Natural killer cell (primary cell): ENCODE measurements at regions not wholly inside any gene's neighbourhood (a gene's known extent, or its start where the extent isn't known, plus 50 kb on each side); places are given as distances from the start of the nearest gene placed in this dataset.

Experiments used
- ATAC-seq, 3 donors: fragments of 150-1000 bp in 2 of 3; fragments of 200-7000 bp in 1 of 3; cut with Tn5 transposase; 1 replicate in 1 of 3; 2 replicates in 2 of 3; pipeline ENCODE4 v1.10.0; 2021; ENCODE audit warnings: mild to moderate bottlenecking in 2 of 3, moderate library complexity in 2 of 3
- DNase-seq, 2 donors: peaks; one replicate each; pipeline versions ENCODE4 v3.0.0 to v3.0.0-alpha.2; 2013 to 2021; ENCODE audit warnings: mixed read lengths in 1 of 2
- H3K27ac ChIP-seq: one replicate; pipeline ENCODE4 v1.5.1; 2013; ENCODE audit warnings: mild to moderate bottlenecking, low read length
- H3K27me3 ChIP-seq: one replicate; pipeline ENCODE4 v1.6.1; 2013; ENCODE audit warnings: low read length; ENCODE audit not compliant: control insufficient read depth, insufficient read depth
- H3K36me3 ChIP-seq: one replicate; pipeline ENCODE4 v1.6.1; 2013; ENCODE audit warnings: low read length; ENCODE audit not compliant: control insufficient read depth, insufficient read depth
- H3K4me1 ChIP-seq: one replicate; pipeline ENCODE4 v1.6.1; 2013; ENCODE audit warnings: low read length; ENCODE audit not compliant: control insufficient read depth, insufficient read depth
- H3K4me3 ChIP-seq: one replicate; pipeline ENCODE4 v1.5.1; 2013; ENCODE audit warnings: low read length
- H3K9me3 ChIP-seq: one replicate; pipeline ENCODE4 v1.6.1; 2013; ENCODE audit warnings: low read length; ENCODE audit not compliant: control insufficient read depth, insufficient read depth
- H3K27ac Mint-ChIP-seq, 2 donors: one replicate each; pipeline ENCODE4 v1.8.0; 2022; ENCODE audit warnings: mild to moderate bottlenecking in 2 of 2, mixed read lengths in 2 of 2, moderate library complexity in 1 of 2
- H3K27me3 Mint-ChIP-seq, 2 donors: one replicate each; pipeline ENCODE4 v1.8.0; 2022; ENCODE audit warnings: low read depth in 2 of 2, mixed read lengths in 2 of 2
- H3K36me3 Mint-ChIP-seq: one replicate; pipeline ENCODE4 v1.8.0; 2022; ENCODE audit warnings: mixed read lengths
- H3K4me1 Mint-ChIP-seq, 2 donors: one replicate each; pipeline ENCODE4 v1.8.0; 2022; ENCODE audit warnings: mixed read lengths in 2 of 2
- H3K4me3 Mint-ChIP-seq: one replicate; pipeline ENCODE4 v1.8.0; 2022; ENCODE audit warnings: mild to moderate bottlenecking, moderate library complexity, mixed read lengths
- H3K9me3 Mint-ChIP-seq, 2 donors: one replicate each; pipeline ENCODE4 v1.8.0; 2022; ENCODE audit warnings: mixed read lengths in 2 of 2
- CTCF ChIP-seq: fragments of 200-600 bp; IDR thresholded peaks from one replicate; pipeline ENCODE4 v1.8.0; 2022; ENCODE audit warnings: antibody characterized with exemption
- WGBS: methylation state at CpG from one replicate; pipeline ENCODE4 v1.1.7; 2013; ENCODE audit warnings: missing lambda C conversion rate; ENCODE audit not compliant: insufficient coverage; 5-methylcytosine and 5-hydroxymethylcytosine counted together
- intact Hi-C: fragments of 100-400 bp; cut with micrococcal nuclease; formaldehyde crosslinking; loops from one replicate; pipeline ENCODE4 v1.14.2; 2022

GRCh38 chr16:54554581-54554980 lies 268.0 kb upstream of the IRX3 start:
- no peak for ATAC-seq
- no peaks in the 10 kb centered on the region for H3K4me1 Mint-ChIP-seq
- no peak for DNase-seq
- Histone ChIP-seq H3K4me1 (no peaks in the 10 kb centered on the region), H3K27me3 (no peaks in the 10 kb centered on the region), H3K36me3 (no peaks in the 10 kb centered on the region), H3K4me3 (no peak overlapping the region), H3K9me3 (no peaks in the 10 kb centered on the region), H3K27ac (no peak overlapping the region)
- WGBS = 71% methylated on average over 2 of the region's 3 CpGs
- H3K27ac Mint-ChIP-seq = no peak overlapping the region
- H3K4me3 Mint-ChIP-seq = no peak overlapping the region
- TF ChIP-seq CTCF = no peak
- peaks cover 3 to 6% of the 10 kb centered on the region in 2 donors for H3K27me3 Mint-ChIP-seq
- intact Hi-C loops = no loop called here
- H3K9me3 Mint-ChIP-seq = peaks cover 0 to 2% of the 10 kb centered on the region in 2 donors
- H3K36me3 Mint-ChIP-seq = no peaks in the 10 kb centered on the region

DNA sequence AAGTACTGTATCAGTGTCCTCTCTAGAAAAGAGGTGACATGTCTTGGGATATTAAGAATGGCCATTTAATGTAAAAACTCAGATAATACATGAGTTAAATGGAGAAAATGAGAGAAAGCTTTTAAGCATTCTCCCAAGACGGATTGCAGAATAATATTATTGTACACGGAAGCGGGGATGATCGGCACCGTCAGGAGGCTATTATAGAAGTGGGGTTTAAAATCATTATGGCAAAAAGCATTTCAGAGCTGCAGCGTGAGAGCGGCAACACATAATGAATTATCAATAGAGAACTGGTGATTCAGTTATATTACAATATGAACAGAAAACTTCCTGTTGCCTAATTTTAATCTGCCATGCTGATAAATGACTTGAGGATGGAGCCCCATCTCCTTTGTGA lies 261.7 kb upstream of the IRX3 start:
- H3K4me3 ChIP-seq = no peak overlapping the region
- intact Hi-C loops = no loop called here
- ATAC-seq (no peak), DNase-seq (no peak)
- no peaks in the 10 kb centered on the region for H3K9me3 Mint-ChIP-seq
- no peaks in the 10 kb centered on the region for H3K36me3 ChIP-seq
- no peaks in the 10 kb centered on the region for H3K27me3 ChIP-seq
- H3K4me3 Mint-ChIP-seq = no peak overlapping the region
- peaks cover 0 to 5% of the 10 kb centered on the region in 2 donors for H3K27me3 Mint-ChIP-seq
- TF ChIP-seq CTCF = no peak
- H3K36me3 Mint-ChIP-seq = no peaks in the 10 kb centered on the region
- H3K27ac ChIP-seq = no peak overlapping the region
- no peaks in the 10 kb centered on the region for H3K4me1 Mint-ChIP-seq
- no peaks in the 10 kb centered on the region for H3K9me3 ChIP-seq
- no peaks in the 10 kb centered on the region for H3K4me1 ChIP-seq
- no peak overlapping the region for H3K27ac Mint-ChIP-seq
- WGBS = 95% methylated on average over 5 of the region's 7 CpGs

DNA sequence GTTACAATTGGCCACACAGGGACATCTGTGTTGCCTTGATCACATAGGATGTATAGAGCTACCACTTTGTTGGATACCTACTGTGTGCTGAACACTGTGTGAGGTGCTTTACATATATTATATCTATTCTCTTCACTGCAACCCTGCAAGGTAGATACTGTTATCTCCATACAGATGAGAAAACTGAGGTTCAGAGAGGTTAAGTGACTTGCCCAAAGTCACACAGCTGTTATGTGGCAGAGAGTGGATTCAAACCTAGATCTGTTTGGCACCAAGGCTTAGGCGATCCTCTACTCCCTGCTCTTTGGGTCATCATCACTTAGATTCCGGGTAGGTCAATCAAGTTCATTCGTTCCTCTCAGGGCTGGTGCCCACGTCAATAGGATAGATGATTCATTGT lies 260.5 kb upstream of the IRX3 start:
- ATAC-seq (no peak), DNase-seq (no peak)
- H3K27ac Mint-ChIP-seq = no peak overlapping the region
- H3K27ac ChIP-seq = no peak overlapping the region
- TF ChIP-seq CTCF = no peak
- H3K36me3 ChIP-seq = no peaks in the 10 kb centered on the region
- H3K9me3 Mint-ChIP-seq = no peaks in the 10 kb centered on the region
- no peaks in the 10 kb centered on the region for H3K4me1 ChIP-seq
- no peaks in the 10 kb centered on the region for H3K36me3 Mint-ChIP-seq
- 81% methylated on average over 4 of the region's 4 CpGs for WGBS
- H3K4me3 Mint-ChIP-seq = no peak overlapping the region
- intact Hi-C loops = no loop called here
- no peak overlapping the region for H3K4me3 ChIP-seq
- H3K27me3 Mint-ChIP-seq = peaks cover 0 to 5% of the 10 kb centered on the region in 2 donors
- H3K9me3 ChIP-seq = no peaks in the 10 kb centered on the region
- no peaks in the 10 kb centered on the region for H3K4me1 Mint-ChIP-seq
- H3K27me3 ChIP-seq = no peaks in the 10 kb centered on the region

GRCh38 chr16:54546521-54546920 lies 259.9 kb upstream of the IRX3 start:
- Histone ChIP-seq H3K27ac (no peak overlapping the region), H3K27me3 (no peaks in the 10 kb centered on the region), H3K4me3 (no peak overlapping the region), H3K4me1 (no peaks in the 10 kb centered on the region), H3K36me3 (no peaks in the 10 kb centered on the region), H3K9me3 (no peaks in the 10 kb centered on the region)
- Mint-ChIP-seq H3K9me3 (no peaks in the 10 kb centered on the region), H3K27ac (no peak overlapping the region), H3K4me1 (no peaks in the 10 kb centered on the region), H3K4me3 (no peak overlapping the region), H3K27me3 (peaks cover 0 to 5% of the 10 kb centered on the region in 2 donors), H3K36me3 (no peaks in the 10 kb centered on the region)
- no peak for DNase-seq
- intact Hi-C loops = no loop called here
- 70% methylated on average over 5 of the region's 5 CpGs for WGBS
- TF ChIP-seq CTCF = no peak
- ATAC-seq = no peak
